Sigmoid colon (tissue), 4 donors: ENCODE measurements at regions not wholly inside any gene's neighbourhood (a gene's known extent, or its start where the extent isn't known, plus 50 kb on each side); places are given as distances from the start of the nearest gene placed in this dataset.
"Not testable (repeated sequence)": the region's sequence is repeated elsewhere in the genome, so short reads cannot be mapped to it uniquely, and the experiment has no call there.

Source experiments
- CTCF ChIP-seq, 4 experiments: fragments of 450-650 bp in 3 of 4; fragments of 200-600 bp in 1 of 4; IDR thresholded peaks; one replicate each; pipeline ENCODE4 v1.5.1; 2016 to 2019; ENCODE audit warnings: antibody characterized with exemption in 4 of 4, mild to moderate bottlenecking in 3 of 4, moderate library complexity in 2 of 4
- EP300 ChIP-seq, 4 donors: sonication (generic); formaldehyde crosslinking; IDR thresholded peaks; one replicate each; pipeline ENCODE4 v1.6.1; 2017; ENCODE audit warnings: antibody characterized with exemption in 4 of 4
- POLR2A ChIP-seq, 2 donors: fragments of 450-650 bp; IDR thresholded peaks; one replicate each; pipeline ENCODE4 v1.6.1; 2016; ENCODE audit warnings: antibody characterized with exemption in 2 of 2, mild to moderate bottlenecking in 2 of 2, moderate library complexity in 2 of 2
- POLR2AphosphoS5 ChIP-seq, 4 donors: sonication (generic); formaldehyde crosslinking; IDR thresholded peaks; one replicate each; pipeline ENCODE4 v1.6.1; 2017; ENCODE audit warnings: antibody characterized with exemption in 4 of 4

GRCh38 chr5:42268170-42268569, 155.1 kb upstream of the GHR start:
- TF ChIP-seq POLR2A, CTCF, EP300, POLR2AphosphoS5 (IDR thresholded peaks at IDR 0.05): not testable (repeated sequence)
